ENCODE measurements at regions not wholly inside any gene's neighbourhood (a gene's known extent, or its start where the extent isn't known, plus 50 kb on each side); places are given as distances from the start of the nearest gene placed in this dataset.
A peak's percentile ranks its signal among the peaks of the same experiment; 100 is the strongest.

GRCh38 chr5:113652161-113652560 lies 138.7 kb downstream of the YTHDC2 start:
- Histone ChIP-seq H3K27me3 (ENCODE audit: insufficient read depth, low read length, poor library complexity) (no peaks in the 10 kb centered on the region), H2BK15ac (replicated peaks; ENCODE audit: low read depth) (no peak overlapping the region), H4K8ac (ENCODE audit: low read depth, low read length) (no peak overlapping the region), H3K23ac (ENCODE audit: low read length) (no peak overlapping the region), H3K56ac (ENCODE audit: low read length) (no peak overlapping the region), H3K79me1 (ENCODE audit: low read length) (no peaks in the 10 kb centered on the region), H3K18ac (ENCODE audit: low read length) (no peak overlapping the region), H2AK5ac (ENCODE audit: low read length) (no peak overlapping the region), H3K36me3 (ENCODE audit: control insufficient read depth, insufficient read depth, low read length) (no peaks in the 10 kb centered on the region), H3K4ac (ENCODE audit: low read depth, low read length) (no peak overlapping the region), H3K4me2 (ENCODE audit: low read length) (no peak overlapping the region), H3K27ac (ENCODE audit: low read depth, low read length) (no peak overlapping the region), H3K4me1 (ENCODE audit: control insufficient read depth, low read depth, low read length) (no peaks in the 10 kb centered on the region), H3K79me2 (ENCODE audit: control insufficient read depth, insufficient read depth, low read length) (no peaks in the 10 kb centered on the region), H2BK120ac (ENCODE audit: low read depth, low read length) (no peak overlapping the region), H3K9ac (ENCODE audit: low read length) (no peak overlapping the region), H2BK5ac (ENCODE audit: low read length) (no peak overlapping the region), H3K4me3 (ENCODE audit: low read length) (no peak overlapping the region), H4K5ac (ENCODE audit: low read length) (no peak overlapping the region)
- WGBS (ENCODE audit: extremely low coverage, insufficient coverage, low lambda C conversion rate) = no CpG with 5 or more reads among the region's 7 CpGs
- DNase-seq = no peak

DNA sequence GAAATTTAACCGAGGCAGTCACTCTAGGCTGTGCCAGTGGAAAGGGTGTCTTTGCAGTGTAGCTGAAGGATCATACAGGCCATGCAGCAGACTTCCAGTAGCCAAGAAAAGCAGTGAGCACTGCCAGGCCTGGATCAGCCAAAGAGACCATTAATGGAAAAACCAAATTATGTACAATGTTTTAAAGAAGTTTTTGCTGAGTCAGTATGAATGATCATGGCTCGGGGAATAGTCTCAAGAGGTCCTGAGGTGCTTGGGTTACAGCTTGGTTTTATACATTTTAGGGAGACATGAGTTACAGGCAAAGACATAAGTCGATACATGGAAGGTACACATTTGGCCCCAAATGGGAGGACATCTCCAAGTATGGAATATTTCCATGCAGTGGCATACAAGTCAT lies 141.3 kb downstream of the YTHDC2 start:
- Histone ChIP-seq H3K23ac (ENCODE audit: low read length) (no peak overlapping the region), H3K9ac (ENCODE audit: low read length) (no peak overlapping the region), H3K27ac (ENCODE audit: low read depth, low read length) (no peak overlapping the region), H2AK5ac (ENCODE audit: low read length) (no peak overlapping the region), H3K79me2 (ENCODE audit: control insufficient read depth, insufficient read depth, low read length) (no peaks in the 10 kb centered on the region), H3K18ac (ENCODE audit: low read length) (no peak overlapping the region), H3K4ac (ENCODE audit: low read depth, low read length) (no peak overlapping the region), H2BK120ac (ENCODE audit: low read depth, low read length) (no peak overlapping the region), H3K4me1 (ENCODE audit: control insufficient read depth, low read depth, low read length) (peaks cover 5% of the 10 kb centered on the region), H3K27me3 (ENCODE audit: insufficient read depth, low read length, poor library complexity) (no peaks in the 10 kb centered on the region), H3K4me3 (ENCODE audit: low read length) (no peak overlapping the region), H3K36me3 (ENCODE audit: control insufficient read depth, insufficient read depth, low read length) (no peaks in the 10 kb centered on the region), H2BK15ac (replicated peaks; ENCODE audit: low read depth) (no peak overlapping the region), H4K5ac (ENCODE audit: low read length) (no peak overlapping the region), H3K56ac (ENCODE audit: low read length) (no peak overlapping the region), H3K4me2 (ENCODE audit: low read length) (no peak overlapping the region), H2BK5ac (ENCODE audit: low read length) (no peak overlapping the region), H4K8ac (ENCODE audit: low read depth, low read length) (no peak overlapping the region), H3K79me1 (ENCODE audit: low read length) (no peaks in the 10 kb centered on the region)
- WGBS (ENCODE audit: extremely low coverage, insufficient coverage, low lambda C conversion rate) = no CpG with 5 or more reads among the region's 3 CpGs
- no peak for DNase-seq

- no peak overlapping the region for H3K18ac ChIP-seq (ENCODE audit: low read length)
- DNase-seq = no peak
- no peak overlapping the region for H4K8ac ChIP-seq (ENCODE audit: low read depth, low read length)
- no peak overlapping the region for H2BK15ac ChIP-seq (replicated peaks; ENCODE audit: low read depth)
- WGBS (ENCODE audit: extremely low coverage, insufficient coverage, low lambda C conversion rate) = no CpG with 5 or more reads among the region's 3 CpGs
- H3K4me2 ChIP-seq (ENCODE audit: low read length) = no peak overlapping the region
- no peaks in the 10 kb centered on the region for H3K79me1 ChIP-seq (ENCODE audit: low read length)
- no peak overlapping the region for H3K56ac ChIP-seq (ENCODE audit: low read length)
- H3K79me2 ChIP-seq (ENCODE audit: control insufficient read depth, insufficient read depth, low read length) = no peaks in the 10 kb centered on the region
- no peak overlapping the region for H3K9ac ChIP-seq (ENCODE audit: low read length)
- no peak overlapping the region for H3K27ac ChIP-seq (ENCODE audit: low read depth, low read length)
- H3K23ac ChIP-seq (ENCODE audit: low read length) = no peak overlapping the region
- H3K27me3 ChIP-seq (ENCODE audit: insufficient read depth, low read length, poor library complexity) = no peaks in the 10 kb centered on the region
- H3K36me3 ChIP-seq (ENCODE audit: control insufficient read depth, insufficient read depth, low read length) = no peaks in the 10 kb centered on the region
- no peak overlapping the region for H2BK5ac ChIP-seq (ENCODE audit: low read length)
- peaks cover 5% of the 10 kb centered on the region for H3K4me1 ChIP-seq (ENCODE audit: control insufficient read depth, low read depth, low read length)
- no peak overlapping the region for H3K4me3 ChIP-seq (ENCODE audit: low read length)
- H2AK5ac ChIP-seq (ENCODE audit: low read length) = no peak overlapping the region
- H4K5ac ChIP-seq (ENCODE audit: low read length) = no peak overlapping the region
- no peak overlapping the region for H2BK120ac ChIP-seq (ENCODE audit: low read depth, low read length)
- no peak overlapping the region for H3K4ac ChIP-seq (ENCODE audit: low read depth, low read length)
These were observed 146.7 kb downstream of the YTHDC2 start for GRCh38 chr5:113660206-113660605.

DNA sequence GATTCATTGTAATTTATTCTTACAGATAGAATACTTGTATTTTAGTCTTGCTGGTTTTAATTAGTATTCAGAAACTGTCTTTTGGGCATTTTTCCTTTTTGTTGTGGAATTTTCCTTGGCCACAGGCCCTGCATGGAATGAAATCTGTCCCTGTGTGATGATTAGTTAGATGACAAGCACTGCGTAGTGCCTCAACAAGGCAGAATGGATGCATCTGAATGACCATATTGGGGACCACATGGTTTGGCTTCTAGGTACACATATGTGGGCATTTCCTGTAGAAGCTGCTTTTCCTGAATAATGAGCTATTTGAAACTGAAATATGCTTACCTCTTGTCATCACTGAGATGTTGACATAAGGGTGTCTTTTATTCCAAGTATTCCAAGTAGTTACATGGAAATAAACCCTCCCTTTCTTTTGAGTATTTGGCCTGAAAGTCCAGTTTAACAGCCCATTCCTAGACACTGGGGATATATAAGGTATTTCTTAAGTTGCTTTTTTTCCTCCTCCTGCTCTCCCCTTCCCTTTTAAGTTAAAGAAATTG lies 147.3 kb downstream of the YTHDC2 start:
- Histone ChIP-seq H2AK5ac (ENCODE audit: low read length) (no peak overlapping the region), H3K4me1 (ENCODE audit: control insufficient read depth, low read depth, low read length) (peaks cover 5% of the 10 kb centered on the region), H3K4me3 (ENCODE audit: low read length) (no peak overlapping the region), H3K79me1 (ENCODE audit: low read length) (no peaks in the 10 kb centered on the region), H3K79me2 (ENCODE audit: control insufficient read depth, insufficient read depth, low read length) (no peaks in the 10 kb centered on the region), H2BK15ac (replicated peaks; ENCODE audit: low read depth) (no peak overlapping the region), H3K27me3 (ENCODE audit: insufficient read depth, low read length, poor library complexity) (no peaks in the 10 kb centered on the region), H3K4me2 (ENCODE audit: low read length) (no peak overlapping the region), H4K8ac (ENCODE audit: low read depth, low read length) (no peak overlapping the region), H2BK5ac (ENCODE audit: low read length) (no peak overlapping the region), H3K4ac (ENCODE audit: low read depth, low read length) (no peak overlapping the region), H3K27ac (ENCODE audit: low read depth, low read length) (no peak overlapping the region), H3K18ac (ENCODE audit: low read length) (no peak overlapping the region), H3K9ac (ENCODE audit: low read length) (no peak overlapping the region), H4K5ac (ENCODE audit: low read length) (no peak overlapping the region), H3K23ac (ENCODE audit: low read length) (no peak overlapping the region), H2BK120ac (ENCODE audit: low read depth, low read length) (no peak overlapping the region), H3K56ac (ENCODE audit: low read length) (no peak overlapping the region), H3K36me3 (ENCODE audit: control insufficient read depth, insufficient read depth, low read length) (no peaks in the 10 kb centered on the region)
- no CpG with 5 or more reads among the region's 1 CpG for WGBS (ENCODE audit: extremely low coverage, insufficient coverage, low lambda C conversion rate)
- no peak for DNase-seq

- Histone ChIP-seq H2BK15ac (replicated peaks; ENCODE audit: low read depth) (no peak overlapping the region), H3K4me1 (ENCODE audit: control insufficient read depth, low read depth, low read length) (peaks cover 5% of the 10 kb centered on the region), H4K8ac (ENCODE audit: low read depth, low read length) (no peak overlapping the region), H3K27me3 (ENCODE audit: insufficient read depth, low read length, poor library complexity) (no peaks in the 10 kb centered on the region), H3K23ac (ENCODE audit: low read length) (no peak overlapping the region), H3K79me1 (ENCODE audit: low read length) (no peaks in the 10 kb centered on the region), H3K4me2 (ENCODE audit: low read length) (no peak overlapping the region), H3K56ac (ENCODE audit: low read length) (no peak overlapping the region), H4K5ac (ENCODE audit: low read length) (no peak overlapping the region), H3K4me3 (ENCODE audit: low read length) (no peak overlapping the region), H3K79me2 (ENCODE audit: control insufficient read depth, insufficient read depth, low read length) (no peaks in the 10 kb centered on the region), H3K27ac (ENCODE audit: low read depth, low read length) (no peak overlapping the region), H2BK120ac (ENCODE audit: low read depth, low read length) (no peak overlapping the region), H3K36me3 (ENCODE audit: control insufficient read depth, insufficient read depth, low read length) (no peaks in the 10 kb centered on the region), H3K18ac (ENCODE audit: low read length) (no peak overlapping the region), H3K4ac (ENCODE audit: low read depth, low read length) (no peak overlapping the region), H2BK5ac (ENCODE audit: low read length) (no peak overlapping the region), H3K9ac (ENCODE audit: low read length) (no peak overlapping the region), H2AK5ac (ENCODE audit: low read length) (no peak overlapping the region)
- peak; percentile 79 for DNase-seq
- WGBS (ENCODE audit: extremely low coverage, insufficient coverage, low lambda C conversion rate) = no CpG with 5 or more reads among the region's 7 CpGs
These were observed 150.5 kb downstream of the YTHDC2 start for GRCh38 chr5:113663879-113664541.

- H3K36me3 ChIP-seq (ENCODE audit: control insufficient read depth, insufficient read depth, low read length) = no peaks in the 10 kb centered on the region
- WGBS (ENCODE audit: extremely low coverage, insufficient coverage, low lambda C conversion rate) = 100% methylated on average over 1 of the region's 3 CpGs
- no peaks in the 10 kb centered on the region for H3K27me3 ChIP-seq (ENCODE audit: insufficient read depth, low read length, poor library complexity)
- no peak overlapping the region for H3K18ac ChIP-seq (ENCODE audit: low read length)
- H2BK5ac ChIP-seq (ENCODE audit: low read length) = no peak overlapping the region
- H4K8ac ChIP-seq (ENCODE audit: low read depth, low read length) = no peak overlapping the region
- no peak overlapping the region for H3K4me3 ChIP-seq (ENCODE audit: low read length)
- H2BK120ac ChIP-seq (ENCODE audit: low read depth, low read length) = no peak overlapping the region
- H3K23ac ChIP-seq (ENCODE audit: low read length) = no peak overlapping the region
- H3K27ac ChIP-seq (ENCODE audit: low read depth, low read length) = no peak overlapping the region
- H3K4me1 ChIP-seq (ENCODE audit: control insufficient read depth, low read depth, low read length) = peaks cover 3% of the 10 kb centered on the region
- H3K4ac ChIP-seq (ENCODE audit: low read depth, low read length) = no peak overlapping the region
- H3K79me2 ChIP-seq (ENCODE audit: control insufficient read depth, insufficient read depth, low read length) = no peaks in the 10 kb centered on the region
- no peak overlapping the region for H3K4me2 ChIP-seq (ENCODE audit: low read length)
- DNase-seq = no peak
- H3K9ac ChIP-seq (ENCODE audit: low read length) = no peak overlapping the region
- H4K5ac ChIP-seq (ENCODE audit: low read length) = no peak overlapping the region
- no peaks in the 10 kb centered on the region for H3K79me1 ChIP-seq (ENCODE audit: low read length)
- H2AK5ac ChIP-seq (ENCODE audit: low read length) = no peak overlapping the region
- no peak overlapping the region for H2BK15ac ChIP-seq (replicated peaks; ENCODE audit: low read depth)
- no peak overlapping the region for H3K56ac ChIP-seq (ENCODE audit: low read length)
These were observed 159.5 kb downstream of the YTHDC2 start for GRCh38 chr5:113673041-113673440.
